GM12878 (cell line): ENCODE measurements at regions not wholly inside any gene's neighbourhood (a gene's known extent, or its start where the extent isn't known, plus 50 kb on each side); places are given as distances from the start of the nearest gene placed in this dataset.

Experiments used
- ATAC-seq: fragments of 200-7000 bp; cut with Tn5 transposase; 3 replicates; pipeline ENCODE4 v1.9.1; 2020; ENCODE audit warnings: mild to moderate bottlenecking, moderate library complexity
- BruUV-seq: library from RNA; stranded (reverse); fragments of 400-500 nt; replicated peaks from 2 replicates; lab custom pipeline; 2021; lab: Mats Ljungman, UMichigan
- CTCF ChIA-PET: fragments of 300-600 bp; sonication (Branson Sonifier 250); formaldehyde crosslinking; extraction: SDS; loops from one replicate; lab custom pipeline; 2021; ENCODE audit warnings: inconsistent platforms; lab: Yijun Ruan, JAX
- POLR2A ChIA-PET: fragments of 350-600 bp; formaldehyde crosslinking; extraction: SDS; loops from one replicate; lab custom pipeline; 2021; ENCODE audit warnings: inconsistent platforms; lab: Charles Lee
- RAD21 ChIA-PET: fragments of 300-600 bp; sonication (Branson Sonifier 250); formaldehyde crosslinking; loops from one replicate; lab custom pipeline; 2023; ENCODE audit warnings: antibody characterized with exemption; ENCODE audit not compliant: unreplicated experiment; lab: Charles Lee
- SMC1A ChIA-PET: fragments of 300-600 bp; sonication (Branson Sonifier 250); formaldehyde crosslinking; loops from one replicate; lab custom pipeline; 2023; ENCODE audit not compliant: unreplicated experiment, uncharacterized antibody; lab: Charles Lee
- DNase-seq: peaks from one replicate; pipeline ENCODE4 v3.0.0-alpha.2; 2011; ENCODE audit warnings: low read depth, low spot score
- FAIRE-seq: peaks from 3 replicates; lab custom pipeline; 2011; peaks lifted over from hg19 to GRCh38; lab: Jason Lieb, UNC
- H2AFZ ChIP-seq: 2 replicates; pipeline ENCODE4 v1.6.0; 2011; ENCODE audit warnings: low read depth, low read length, control low read depth; ENCODE audit not compliant: control insufficient read depth
- H3K27ac ChIP-seq: 2 replicates; pipeline ENCODE4 v1.5.1; 2011; ENCODE audit warnings: control low read depth; ENCODE audit not compliant: control insufficient read depth, insufficient read depth
- H3K27me3 ChIP-seq, 2 experiments: replicated peaks in 1 of 2; 2 replicates each; pipeline versions ENCODE4 v1.6.0 to v1.6.1; 2011; ENCODE audit warnings: low read length in 1 of 2; ENCODE audit not compliant: control insufficient read depth in 2 of 2, insufficient read depth in 2 of 2
- H3K36me3 ChIP-seq, 2 experiments: 2 replicates each; pipeline ENCODE4 v1.5.1; 2011; ENCODE audit warnings: low read length in 1 of 2; ENCODE audit not compliant: control insufficient read depth in 2 of 2, insufficient read depth in 2 of 2
- H3K4me1 ChIP-seq: 2 replicates; pipeline ENCODE4 v1.6.1; 2011; ENCODE audit warnings: mild to moderate bottlenecking, low read length, moderate library complexity, mixed read lengths; ENCODE audit not compliant: control insufficient read depth, insufficient read depth
- H3K4me2 ChIP-seq: 2 replicates; pipeline ENCODE4 v1.6.0; 2011; ENCODE audit warnings: control low read depth; ENCODE audit not compliant: control insufficient read depth, insufficient read depth
- H3K4me3 ChIP-seq: fragments of 200-600 bp; sonication (generic); 2 replicates; pipeline ENCODE4 v1.5.1; 2016
- H3K79me2 ChIP-seq: 2 replicates; pipeline ENCODE4 v1.6.0; 2011; ENCODE audit warnings: low read length; ENCODE audit not compliant: control insufficient read depth, insufficient read depth
- H3K9ac ChIP-seq: 2 replicates; pipeline ENCODE4 v1.8.0; 2011; ENCODE audit warnings: low read length, control low read depth, mixed read lengths; ENCODE audit not compliant: control insufficient read depth, insufficient read depth
- H3K9me3 ChIP-seq: replicated peaks from 3 replicates; pipeline ENCODE4 v1.5.1; 2011; ENCODE audit warnings: mild to moderate bottlenecking, low read length; ENCODE audit not compliant: control insufficient read depth, insufficient read depth
- H4K20me1 ChIP-seq: 2 replicates; pipeline ENCODE4 v1.6.0; 2011; ENCODE audit not compliant: control insufficient read depth, insufficient read depth
- BMI1 ChIP-seq: fragments of 450-650 bp; IDR thresholded peaks from 2 replicates; pipeline ENCODE4 v1.6.1; 2016; ENCODE audit warnings: mild to moderate bottlenecking, moderate library complexity, borderline replicate concordance
- CREB1 ChIP-seq: IDR thresholded peaks from 2 replicates; pipeline ENCODE4 v1.6.1; 2012; ENCODE audit warnings: low read depth, mild to moderate bottlenecking, inconsistent platforms
- HCFC1 ChIP-seq: fragments of 150-350 bp; IDR thresholded peaks from 2 replicates; pipeline ENCODE4 v1.6.1; 2014; ENCODE audit warnings: low read length
- JUND ChIP-seq: IDR thresholded peaks from 2 replicates; pipeline ENCODE4 v1.6.1; 2012; ENCODE audit warnings: low read depth, mild to moderate bottlenecking, low read length, improper control_type of control experiment, moderate library complexity
- PAX8 ChIP-seq: fragments of 450-650 bp; IDR thresholded peaks from 2 replicates; pipeline ENCODE4 v1.6.1; 2017; ENCODE audit warnings: mild to moderate bottlenecking, moderate library complexity
- RAD21 ChIP-seq: IDR thresholded peaks from 2 replicates; pipeline ENCODE4 v1.6.1; 2011; ENCODE audit warnings: mild to moderate bottlenecking, low read depth, low read length, moderate library complexity; ENCODE audit not compliant: insufficient read depth
- RUNX3 ChIP-seq: IDR thresholded peaks from 2 replicates; pipeline ENCODE4 v1.6.1; 2012; ENCODE audit warnings: low read length, inconsistent platforms
- STAT3 ChIP-seq: IDR thresholded peaks from 2 replicates; pipeline ENCODE4 v1.6.1; 2011; ENCODE audit warnings: low read depth, low read length, improper control_type of control experiment
- ZNF207 ChIP-seq: fragments of 450-650 bp; IDR thresholded peaks from 2 replicates; pipeline ENCODE4 v1.6.1; 2014; ENCODE audit warnings: antibody characterized with exemption, mild to moderate bottlenecking, borderline replicate concordance
- WGBS: methylation state at CpG from one replicate; pipeline ENCODE4 v1.1.6; 2016; ENCODE audit warnings: low lambda C conversion rate; ENCODE audit not compliant: insufficient replicate concordance, insufficient coverage; ENCODE audit errors: missing lambda C conversion rate; 5-methylcytosine and 5-hydroxymethylcytosine counted together
- in situ Hi-C: fragments of 300-500 bp; cut with MboI; formaldehyde crosslinking; loops from 9 replicates; pipeline ENCODE4 v1.14.3; 2018; ENCODE audit warnings: mixed read lengths
- intact Hi-C: fragments of 100-400 bp; cut with micrococcal nuclease; formaldehyde crosslinking; loops from one replicate; pipeline ENCODE4 v1.14.2; 2022; ENCODE audit not compliant: unreplicated experiment
- TF ChIP-seq, protein P1 (sequence below): fragments of 450-650 bp; IDR thresholded peaks from 2 replicates; pipeline ENCODE4 v1.6.1; 2014; ENCODE audit warnings: mild to moderate bottlenecking
- TF ChIP-seq, protein P2 (sequence below): fragments of 450-650 bp; IDR thresholded peaks from 2 replicates; pipeline ENCODE4 v1.6.1; 2017; ENCODE audit warnings: low read depth, mild to moderate bottlenecking, moderate library complexity
- TF ChIP-seq, protein P3 (sequence below): fragments of 450-650 bp; IDR thresholded peaks from 2 replicates; pipeline ENCODE4 v1.6.1; 2016; ENCODE audit warnings: mild to moderate bottlenecking, moderate library complexity, borderline replicate concordance
- TF ChIP-seq, protein P4 (sequence below): fragments of 150-350 bp; IDR thresholded peaks from 2 replicates; pipeline ENCODE4 v1.6.1; 2016; ENCODE audit warnings: low read depth, low read length

DNA sequence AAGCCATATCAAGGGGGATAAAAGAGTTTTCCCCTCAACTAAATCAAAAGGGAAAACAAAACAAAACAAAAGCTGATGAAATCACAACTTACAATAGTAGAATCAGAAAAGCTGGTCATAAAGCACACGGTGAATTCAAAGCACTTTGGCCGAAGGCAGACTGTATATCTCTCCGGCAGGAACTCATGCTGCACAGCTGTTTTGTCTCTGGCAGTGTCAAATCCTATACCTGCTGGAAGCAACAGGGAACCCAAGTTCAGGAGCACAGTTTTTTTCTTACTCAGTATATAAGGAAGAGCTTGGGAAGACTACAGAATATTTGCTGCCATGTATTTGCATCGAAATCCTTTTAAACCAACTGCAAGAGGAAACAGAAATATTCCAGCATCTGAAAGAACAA, 213.7 kb downstream of the RFC3 start:
- DNase-seq, result no peak
- no peaks in the 10 kb centered on the region for H3K4me1 ChIP-seq
- ChIA-PET RAD21 (no interaction called here), CTCF (no interaction called here), POLR2A (interaction anchor here (0.6 kb wide), 1 partner anchor 26 kb away, joined by 3 read pairs; no protein-coding TSS in a partner anchor), SMC1A (interaction anchor here (0.6 kb wide), 1 partner anchor 25 kb away, joined by 3 read pairs; no protein-coding TSS in a partner anchor)
- no peak for ATAC-seq
- H4K20me1 ChIP-seq, result no peaks in the 10 kb centered on the region
- H3K9me3 ChIP-seq, result no peaks in the 10 kb centered on the region; the same call in 2 of the 3 replicates
- no peaks in the 10 kb centered on the region for H3K27me3 ChIP-seq
- no peaks in the 10 kb centered on the region for H3K36me3 ChIP-seq
- H3K9ac ChIP-seq, result no peak overlapping the region
- 75% methylated on average over 4 of the region's 4 CpGs for whole genome bisulfite sequencing
- no peak for FAIRE-seq
- no peak overlapping the region for H3K27ac ChIP-seq
- H3K4me2 ChIP-seq, result no peak overlapping the region
- H2AFZ ChIP-seq, result no peak overlapping the region
- in situ Hi-C loops (no loop called here), intact Hi-C loops (no loop called here)
- no peaks in the 10 kb centered on the region for H3K79me2 ChIP-seq
- H3K4me3 ChIP-seq, result no peak overlapping the region
- BruUV-seq, result no TSS peak
- TF ChIP-seq STAT3 (no peak), HCFC1 (no peak), RUNX3 (no peak), JUND (no peak), CREB1 (no peak), ZNF207 (no peak), BMI1 (no peak), PAX8 (no peak), RAD21 (no peak)
- TF ChIP-seq, protein P1, sequence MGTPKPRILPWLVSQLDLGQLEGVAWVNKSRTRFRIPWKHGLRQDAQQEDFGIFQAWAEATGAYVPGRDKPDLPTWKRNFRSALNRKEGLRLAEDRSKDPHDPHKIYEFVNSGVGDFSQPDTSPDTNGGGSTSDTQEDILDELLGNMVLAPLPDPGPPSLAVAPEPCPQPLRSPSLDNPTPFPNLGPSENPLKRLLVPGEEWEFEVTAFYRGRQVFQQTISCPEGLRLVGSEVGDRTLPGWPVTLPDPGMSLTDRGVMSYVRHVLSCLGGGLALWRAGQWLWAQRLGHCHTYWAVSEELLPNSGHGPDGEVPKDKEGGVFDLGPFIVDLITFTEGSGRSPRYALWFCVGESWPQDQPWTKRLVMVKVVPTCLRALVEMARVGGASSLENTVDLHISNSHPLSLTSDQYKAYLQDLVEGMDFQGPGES, result no peak
- TF ChIP-seq, protein P2, sequence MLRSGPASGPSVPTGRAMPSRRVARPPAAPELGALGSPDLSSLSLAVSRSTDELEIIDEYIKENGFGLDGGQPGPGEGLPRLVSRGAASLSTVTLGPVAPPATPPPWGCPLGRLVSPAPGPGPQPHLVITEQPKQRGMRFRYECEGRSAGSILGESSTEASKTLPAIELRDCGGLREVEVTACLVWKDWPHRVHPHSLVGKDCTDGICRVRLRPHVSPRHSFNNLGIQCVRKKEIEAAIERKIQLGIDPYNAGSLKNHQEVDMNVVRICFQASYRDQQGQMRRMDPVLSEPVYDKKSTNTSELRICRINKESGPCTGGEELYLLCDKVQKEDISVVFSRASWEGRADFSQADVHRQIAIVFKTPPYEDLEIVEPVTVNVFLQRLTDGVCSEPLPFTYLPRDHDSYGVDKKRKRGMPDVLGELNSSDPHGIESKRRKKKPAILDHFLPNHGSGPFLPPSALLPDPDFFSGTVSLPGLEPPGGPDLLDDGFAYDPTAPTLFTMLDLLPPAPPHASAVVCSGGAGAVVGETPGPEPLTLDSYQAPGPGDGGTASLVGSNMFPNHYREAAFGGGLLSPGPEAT, result no peak
- TF ChIP-seq, protein P3, sequence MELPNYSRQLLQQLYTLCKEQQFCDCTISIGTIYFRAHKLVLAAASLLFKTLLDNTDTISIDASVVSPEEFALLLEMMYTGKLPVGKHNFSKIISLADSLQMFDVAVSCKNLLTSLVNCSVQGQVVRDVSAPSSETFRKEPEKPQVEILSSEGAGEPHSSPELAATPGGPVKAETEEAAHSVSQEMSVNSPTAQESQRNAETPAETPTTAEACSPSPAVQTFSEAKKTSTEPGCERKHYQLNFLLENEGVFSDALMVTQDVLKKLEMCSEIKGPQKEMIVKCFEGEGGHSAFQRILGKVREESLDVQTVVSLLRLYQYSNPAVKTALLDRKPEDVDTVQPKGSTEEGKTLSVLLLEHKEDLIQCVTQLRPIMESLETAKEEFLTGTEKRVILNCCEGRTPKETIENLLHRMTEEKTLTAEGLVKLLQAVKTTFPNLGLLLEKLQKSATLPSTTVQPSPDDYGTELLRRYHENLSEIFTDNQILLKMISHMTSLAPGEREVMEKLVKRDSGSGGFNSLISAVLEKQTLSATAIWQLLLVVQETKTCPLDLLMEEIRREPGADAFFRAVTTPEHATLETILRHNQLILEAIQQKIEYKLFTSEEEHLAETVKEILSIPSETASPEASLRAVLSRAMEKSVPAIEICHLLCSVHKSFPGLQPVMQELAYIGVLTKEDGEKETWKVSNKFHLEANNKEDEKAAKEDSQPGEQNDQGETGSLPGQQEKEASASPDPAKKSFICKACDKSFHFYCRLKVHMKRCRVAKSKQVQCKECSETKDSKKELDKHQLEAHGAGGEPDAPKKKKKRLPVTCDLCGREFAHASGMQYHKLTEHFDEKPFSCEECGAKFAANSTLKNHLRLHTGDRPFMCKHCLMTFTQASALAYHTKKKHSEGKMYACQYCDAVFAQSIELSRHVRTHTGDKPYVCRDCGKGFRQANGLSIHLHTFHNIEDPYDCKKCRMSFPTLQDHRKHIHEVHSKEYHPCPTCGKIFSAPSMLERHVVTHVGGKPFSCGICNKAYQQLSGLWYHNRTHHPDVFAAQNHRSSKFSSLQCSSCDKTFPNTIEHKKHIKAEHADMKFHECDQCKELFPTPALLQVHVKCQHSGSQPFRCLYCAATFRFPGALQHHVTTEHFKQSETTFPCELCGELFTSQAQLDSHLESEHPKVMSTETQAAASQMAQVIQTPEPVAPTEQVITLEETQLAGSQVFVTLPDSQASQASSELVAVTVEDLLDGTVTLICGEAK, result no peak
- TF ChIP-seq, protein P4, sequence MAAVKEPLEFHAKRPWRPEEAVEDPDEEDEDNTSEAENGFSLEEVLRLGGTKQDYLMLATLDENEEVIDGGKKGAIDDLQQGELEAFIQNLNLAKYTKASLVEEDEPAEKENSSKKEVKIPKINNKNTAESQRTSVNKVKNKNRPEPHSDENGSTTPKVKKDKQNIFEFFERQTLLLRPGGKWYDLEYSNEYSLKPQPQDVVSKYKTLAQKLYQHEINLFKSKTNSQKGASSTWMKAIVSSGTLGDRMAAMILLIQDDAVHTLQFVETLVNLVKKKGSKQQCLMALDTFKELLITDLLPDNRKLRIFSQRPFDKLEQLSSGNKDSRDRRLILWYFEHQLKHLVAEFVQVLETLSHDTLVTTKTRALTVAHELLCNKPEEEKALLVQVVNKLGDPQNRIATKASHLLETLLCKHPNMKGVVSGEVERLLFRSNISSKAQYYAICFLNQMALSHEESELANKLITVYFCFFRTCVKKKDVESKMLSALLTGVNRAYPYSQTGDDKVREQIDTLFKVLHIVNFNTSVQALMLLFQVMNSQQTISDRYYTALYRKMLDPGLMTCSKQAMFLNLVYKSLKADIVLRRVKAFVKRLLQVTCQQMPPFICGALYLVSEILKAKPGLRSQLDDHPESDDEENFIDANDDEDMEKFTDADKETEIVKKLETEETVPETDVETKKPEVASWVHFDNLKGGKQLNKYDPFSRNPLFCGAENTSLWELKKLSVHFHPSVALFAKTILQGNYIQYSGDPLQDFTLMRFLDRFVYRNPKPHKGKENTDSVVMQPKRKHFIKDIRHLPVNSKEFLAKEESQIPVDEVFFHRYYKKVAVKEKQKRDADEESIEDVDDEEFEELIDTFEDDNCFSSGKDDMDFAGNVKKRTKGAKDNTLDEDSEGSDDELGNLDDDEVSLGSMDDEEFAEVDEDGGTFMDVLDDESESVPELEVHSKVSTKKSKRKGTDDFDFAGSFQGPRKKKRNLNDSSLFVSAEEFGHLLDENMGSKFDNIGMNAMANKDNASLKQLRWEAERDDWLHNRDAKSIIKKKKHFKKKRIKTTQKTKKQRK, result no peak
